Type B pancreatic cell (in vitro differentiated cells): ENCODE measurements at regions not wholly inside any gene's neighbourhood (a gene's known extent, or its start where the extent isn't known, plus 50 kb on each side); places are given as distances from the start of the nearest gene placed in this dataset.
A peak's percentile ranks its signal among the peaks of the same experiment; 100 is the strongest.

Source experiments
- DNase-seq: peaks from one replicate; pipeline ENCODE4 v3.0.0; 2021; ENCODE audit warnings: mixed read lengths; ENCODE audit not compliant: unreplicated experiment; ENCODE audit errors: extremely low spot score
- H3K27ac Mint-ChIP-seq: 2 replicates; pipeline ENCODE4 v1.8.0; 2021; ENCODE audit warnings: mild to moderate bottlenecking, mixed read lengths
- H3K27me3 Mint-ChIP-seq: 2 replicates; pipeline ENCODE4 v1.8.0; 2021; ENCODE audit warnings: mixed read lengths
- H3K36me3 Mint-ChIP-seq: 2 replicates; pipeline ENCODE4 v1.8.0; 2021; ENCODE audit warnings: mixed read lengths
- H3K4me1 Mint-ChIP-seq: one replicate; pipeline ENCODE4 v1.8.0; 2021; ENCODE audit warnings: mixed read lengths; ENCODE audit not compliant: unreplicated experiment
- H3K4me3 Mint-ChIP-seq: 2 replicates; pipeline ENCODE4 v1.8.0; 2021; ENCODE audit warnings: mild to moderate bottlenecking, mixed read lengths
- H3K9me3 Mint-ChIP-seq: 2 replicates; pipeline ENCODE4 v1.8.0; 2021; ENCODE audit warnings: mixed read lengths
- CTCF ChIP-seq: fragments of 200-600 bp; sonication (generic); conservative IDR thresholded peaks from 2 replicates; pipeline ENCODE4 v1.5.0; 2021; ENCODE audit warnings: antibody characterized with exemption, mild to moderate bottlenecking

GRCh38 chr10:43913676-43914235 lies 265.1 kb upstream of the ZNF32 start:
- DNase-seq = no peak
- Mint-ChIP-seq H3K4me1 (no peaks in the 10 kb centered on the region), H3K27me3 (peaks cover 6% of the 10 kb centered on the region), H3K36me3 (no peaks in the 10 kb centered on the region), H3K27ac (no peak overlapping the region), H3K9me3 (no peaks in the 10 kb centered on the region), H3K4me3 (no peak overlapping the region)
- no peak for TF ChIP-seq CTCF

- no peaks in the 10 kb centered on the region for H3K4me1 Mint-ChIP-seq
- no peaks in the 10 kb centered on the region for H3K27me3 Mint-ChIP-seq
- H3K9me3 Mint-ChIP-seq = no peaks in the 10 kb centered on the region
- H3K27ac Mint-ChIP-seq = no peak overlapping the region
- no peaks in the 10 kb centered on the region for H3K36me3 Mint-ChIP-seq
- no peak for DNase-seq
- H3K4me3 Mint-ChIP-seq = no peak overlapping the region
- no peak for TF ChIP-seq CTCF
Measured at GRCh38 chr10:43912469-43912868, 263.8 kb upstream of the ZNF32 start.

- no peak for DNase-seq
- no peaks in the 10 kb centered on the region for H3K36me3 Mint-ChIP-seq
- H3K27ac Mint-ChIP-seq = no peak overlapping the region
- H3K4me1 Mint-ChIP-seq = peaks cover 17% of the 10 kb centered on the region
- no peak overlapping the region for H3K4me3 Mint-ChIP-seq
- no peak for TF ChIP-seq CTCF
- H3K27me3 Mint-ChIP-seq = no peaks in the 10 kb centered on the region
- no peaks in the 10 kb centered on the region for H3K9me3 Mint-ChIP-seq
Measured at GRCh38 chr10:43906490-43906889, 257.8 kb upstream of the ZNF32 start.

GRCh38 chr10:43905512-43906236 lies 257.0 kb upstream of the ZNF32 start:
- Mint-ChIP-seq H3K4me3 (peak overlapping the region; percentile 17), H3K9me3 (no peaks in the 10 kb centered on the region), H3K27me3 (no peaks in the 10 kb centered on the region), H3K4me1 (peaks cover 18% of the 10 kb centered on the region), H3K36me3 (no peaks in the 10 kb centered on the region), H3K27ac (no peak overlapping the region)
- no peak for TF ChIP-seq CTCF
- DNase-seq = no peak

GRCh38 chr10:43904844-43905243 lies 256.2 kb upstream of the ZNF32 start:
- Mint-ChIP-seq H3K9me3 (no peaks in the 10 kb centered on the region), H3K4me1 (peaks cover 18% of the 10 kb centered on the region), H3K36me3 (no peaks in the 10 kb centered on the region), H3K27ac (no peak overlapping the region), H3K27me3 (no peaks in the 10 kb centered on the region), H3K4me3 (no peak overlapping the region)
- no peak for DNase-seq
- no peak for TF ChIP-seq CTCF
